HepG2 (cell line): ENCODE measurements at regions not wholly inside any gene's neighbourhood (a gene's known extent, or its start where the extent isn't known, plus 50 kb on each side); places are given as distances from the start of the nearest gene placed in this dataset.

Experiments used
- ATAC-seq: fragments of 200-7000 bp; cut with Tn5 transposase; 3 replicates; pipeline ENCODE4 v1.9.1; 2020; ENCODE audit warnings: mild to moderate bottlenecking, moderate library complexity
- BruUV-seq: library from RNA; stranded (reverse); fragments of 400-500 nt; replicated peaks from 2 replicates; lab custom pipeline; 2021; lab: Mats Ljungman, UMichigan
- CTCF ChIA-PET: fragments of 300-600 bp; formaldehyde crosslinking; extraction: SDS; loops from one replicate; lab custom pipeline; 2021; ENCODE audit warnings: low total read pairs, inconsistent platforms, low intra/inter-chr PET ratio; lab: Yijun Ruan, JAX
- POLR2A ChIA-PET: fragments of 350-600 bp; sonication (Branson Sonifier 250); formaldehyde crosslinking; loops from one replicate; lab custom pipeline; 2020; ENCODE audit warnings: antibody characterized with exemption, inconsistent platforms; lab: Yijun Ruan, JAX
- DNase-seq: peaks from one replicate; pipeline ENCODE4 v3.0.0-alpha.2; 2015; ENCODE audit warnings: low spot score
- FAIRE-seq: peaks from 3 replicates; lab custom pipeline; 2011; peaks lifted over from hg19 to GRCh38; lab: Jason Lieb, UNC
- H2AFZ ChIP-seq: one replicate; pipeline ENCODE4 v1.6.1; 2011; ENCODE audit warnings: low read length, inconsistent platforms
- H3K27ac ChIP-seq: fragments of 300-600 bp; 3 replicates; pipeline ENCODE4 v1.8.0; 2011; ENCODE audit warnings: mixed run types, mild to moderate bottlenecking, mixed read lengths, low read length, inconsistent platforms; ENCODE audit not compliant: insufficient read depth; ENCODE audit errors: extremely low read length
- H3K27me3 ChIP-seq, 2 experiments: fragments of 200-600 bp in 1 of 2; 2 replicates in 1 of 2; 3 replicates in 1 of 2; pipeline versions ENCODE4 v1.6.0 to v1.8.0; 2011; ENCODE audit warnings: low read length in 2 of 2, mild to moderate bottlenecking in 2 of 2, moderate library complexity in 2 of 2, inconsistent platforms in 1 of 2; ENCODE audit not compliant: insufficient read depth in 2 of 2, control insufficient read depth in 1 of 2
- H3K36me3 ChIP-seq, 2 experiments: fragments of 200-600 bp in 1 of 2; replicated peaks in 1 of 2; 2 replicates in 1 of 2; 3 replicates in 1 of 2; pipeline versions ENCODE4 v1.5.1 to v1.8.0; 2011; ENCODE audit warnings: low read length in 2 of 2, inconsistent platforms in 1 of 2; ENCODE audit not compliant: insufficient read depth in 2 of 2, control insufficient read depth in 1 of 2
- H3K4me1 ChIP-seq: 2 replicates; pipeline ENCODE4 v1.5.1; 2012; ENCODE audit warnings: low read length, inconsistent platforms; ENCODE audit not compliant: insufficient read depth
- H3K4me2 ChIP-seq: 2 replicates; pipeline ENCODE4 v1.6.0; 2011; ENCODE audit warnings: low read depth, low read length, inconsistent platforms
- H3K4me3 ChIP-seq, 3 experiments: fragments of 200-600 bp in 1 of 3; sonication (generic), shearing (Covaris generic) in 1 of 3; replicated peaks in 1 of 3; 2 replicates each; pipeline ENCODE4 v1.5.1; 2011 to 2016; ENCODE audit warnings: low read length in 3 of 3, inconsistent platforms in 2 of 3, low read depth in 2 of 3, mild to moderate bottlenecking in 2 of 3, control low read depth in 1 of 3, mixed read lengths in 1 of 3; ENCODE audit not compliant: insufficient read depth in 1 of 3
- H3K79me2 ChIP-seq: one replicate; pipeline ENCODE4 v1.6.1; 2011; ENCODE audit warnings: low read length, inconsistent platforms; ENCODE audit not compliant: insufficient read depth
- H3K9ac ChIP-seq: 2 replicates; pipeline ENCODE4 v1.6.0; 2011; ENCODE audit warnings: mild to moderate bottlenecking, low read depth, low read length, inconsistent platforms; ENCODE audit not compliant: insufficient read depth
- H3K9me3 ChIP-seq: 2 replicates; pipeline ENCODE4 v1.5.1; 2012; ENCODE audit warnings: mild to moderate bottlenecking, low read length
- H4K20me1 ChIP-seq: 2 replicates; pipeline ENCODE4 v1.6.0; 2011; ENCODE audit warnings: inconsistent platforms, mild to moderate bottlenecking, low read length, moderate library complexity; ENCODE audit not compliant: insufficient read depth
- PRDM15 ChIP-seq: sonication (generic); formaldehyde crosslinking; IDR thresholded peaks from 2 replicates; pipeline ENCODE4 v1.4.0; 2020; ENCODE audit warnings: missing genetic modification reagents
- ZNF10 ChIP-seq: sonication (generic); formaldehyde crosslinking; IDR thresholded peaks from 2 replicates; pipeline ENCODE4 v1.4.0; 2020; ENCODE audit warnings: mild to moderate bottlenecking, low read depth, missing genetic modification reagents, borderline replicate concordance
- ZNF281 ChIP-seq: sonication (generic); formaldehyde crosslinking; IDR thresholded peaks from 2 replicates; pipeline ENCODE4 v1.4.0; 2020; ENCODE audit warnings: missing genetic modification reagents, borderline replicate concordance
- ZNF7 ChIP-seq: IDR thresholded peaks from 2 replicates; pipeline ENCODE4 v1.6.1; 2016; ENCODE audit warnings: missing biosample characterization, missing genetic modification reagents
- WGBS: methylation state at CpG from one replicate; pipeline ENCODE4 v1.1.6; 2017; ENCODE audit warnings: low lambda C conversion rate; 5-methylcytosine and 5-hydroxymethylcytosine counted together
- in situ Hi-C: cut with HindIII; loops from 2 replicates; pipeline ENCODE4 v1.10.0; 2017; ENCODE audit warnings: low pct_unique_long_range_greater_than_20kb; ENCODE audit not compliant: extremely low pct_ligation_motif_present
- intact Hi-C: fragments of 100-400 bp; cut with micrococcal nuclease; formaldehyde crosslinking; loops from one replicate; pipeline ENCODE4 v1.10.0; 2022; ENCODE audit not compliant: unreplicated experiment

GRCh38 chr2:146651361-146651760 is 1193.5 kb upstream of the ACVR2A start:
- ATAC-seq (no peak), FAIRE-seq (no peak), DNase-seq (no peak)
- Histone ChIP-seq H3K36me3 (no peaks in the 10 kb centered on the region), H3K27ac (no peak overlapping the region), H3K9ac (no peak overlapping the region), H3K4me2 (no peak overlapping the region), H3K27me3 (no peaks in the 10 kb centered on the region), H2AFZ (no peak overlapping the region), H3K4me1 (no peaks in the 10 kb centered on the region), H3K4me3 (no peak overlapping the region), H3K9me3 (no peaks in the 10 kb centered on the region), H3K79me2 (no peaks in the 10 kb centered on the region), H4K20me1 (no peaks in the 10 kb centered on the region)
- no TSS peak for BruUV-seq
- ChIA-PET CTCF (no interaction called here), POLR2A (no interaction called here)
- WGBS = 1% methylated on average over 3 of the region's 3 CpGs
- no peak for TF ChIP-seq PRDM15 (CRISPR knock-in tag)
- TF ChIP-seq ZNF7 = 0 out of 2 replicates have a peak, but pooled peaks have one; percentile 12
- in situ Hi-C loops (no loop called here), intact Hi-C loops (no loop called here)

GRCh38 chr2:146642066-146642465 is 1202.8 kb upstream of the ACVR2A start:
- peak; percentile 15 for DNase-seq
- TF ChIP-seq ZNF10 (CRISPR knock-in tag) (no peak), ZNF281 (CRISPR knock-in tag) (peak; percentile 79; the same call in 1 of the 2 replicates)
- no peaks in the 10 kb centered on the region for H4K20me1 ChIP-seq
- no peaks in the 10 kb centered on the region for H3K79me2 ChIP-seq
- H3K27me3 ChIP-seq = no peaks in the 10 kb centered on the region
- no TSS peak for BruUV-seq
- no peaks in the 10 kb centered on the region for H3K9me3 ChIP-seq
- peak overlapping the region; percentile 46; the same call in 1 of the 2 replicates for H3K4me2 ChIP-seq
- ATAC-seq = peak; percentile 52
- H3K4me3 ChIP-seq = no peak overlapping the region
- no peak for FAIRE-seq
- POLR2A ChIA-PET = no interaction called here
- no peak overlapping the region for H3K27ac ChIP-seq
- 3% methylated on average over 4 of the region's 4 CpGs for WGBS
- intact Hi-C loops (no loop called here), in situ Hi-C loops (no loop called here)
- no peaks in the 10 kb centered on the region for H3K36me3 ChIP-seq
- H2AFZ ChIP-seq = no peak overlapping the region
- CTCF ChIA-PET = no interaction called here
- no peak overlapping the region for H3K9ac ChIP-seq
- no peaks in the 10 kb centered on the region for H3K4me1 ChIP-seq
